Renal pelvis (tissue), 1 donor: ENCODE measurements at regions not wholly inside any gene's neighbourhood (a gene's known extent, or its start where the extent isn't known, plus 50 kb on each side); places are given as distances from the start of the nearest gene placed in this dataset.
"Not testable (repeated sequence)": the region's sequence is repeated elsewhere in the genome, so short reads cannot be mapped to it uniquely, and the experiment has no call there.

Experiments used
- DNase-seq: peaks from one replicate; pipeline ENCODE4 v3.0.0-alpha.2; 2013

DNA sequence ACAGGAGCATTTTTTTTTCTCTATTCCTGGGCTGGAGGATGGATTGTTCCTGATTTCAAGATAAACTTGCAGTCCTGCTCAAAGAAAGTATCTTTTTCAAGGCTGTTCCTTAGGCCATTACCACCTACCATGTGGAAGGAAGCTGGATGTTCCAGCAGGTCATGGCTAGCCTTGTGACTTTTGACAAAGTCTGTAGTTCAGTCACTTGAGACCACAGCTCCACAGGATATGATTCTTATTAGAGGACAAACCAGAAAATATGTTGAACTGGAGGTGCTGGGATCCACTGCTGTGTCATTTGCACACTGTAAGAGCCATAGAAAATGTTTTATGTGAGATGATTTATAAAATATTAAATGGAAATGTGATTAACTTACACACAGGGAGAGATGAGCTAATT is 184.2 kb upstream of the ACO1 start:
- no peak for DNase-seq

DNA sequence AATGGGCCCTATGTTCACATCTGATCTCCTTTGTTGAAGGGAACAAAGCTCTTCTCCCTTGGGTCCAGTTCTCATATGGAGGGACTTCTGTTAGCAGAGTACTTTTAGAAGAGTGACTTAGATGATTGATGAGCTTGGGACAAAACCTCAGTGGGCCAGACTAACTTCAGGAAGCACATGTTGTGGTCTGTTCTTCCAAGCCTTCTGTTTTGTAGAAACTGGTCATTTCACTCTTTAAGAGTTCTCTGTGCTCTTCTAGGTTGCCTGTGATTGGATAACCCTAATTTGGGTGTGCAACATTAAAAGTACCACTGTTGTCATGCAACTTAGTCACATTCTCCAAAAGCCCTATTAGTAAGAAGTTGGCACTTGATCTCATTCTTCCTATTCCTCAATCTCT is 183.5 kb upstream of the ACO1 start:
- DNase-seq, result no peak

DNA sequence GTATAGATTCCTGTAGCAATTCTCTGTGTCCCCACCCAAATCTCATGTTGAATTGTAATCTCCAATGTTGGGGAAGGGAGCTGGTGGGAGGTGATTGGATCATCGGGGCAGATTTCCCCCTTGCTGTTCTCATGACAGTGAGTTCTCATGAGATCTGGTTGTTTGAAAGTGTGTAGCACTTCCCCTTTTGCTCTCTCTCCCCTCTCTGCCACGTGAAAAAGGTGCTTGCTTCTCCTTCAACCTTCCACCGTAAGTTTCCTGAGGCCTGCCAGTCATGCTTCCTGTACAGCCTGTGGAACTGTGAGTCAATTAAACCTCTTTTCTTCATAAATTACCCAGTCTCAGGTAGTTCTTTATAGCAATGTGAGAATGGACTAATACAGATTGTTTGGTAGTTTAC is 175.3 kb upstream of the ACO1 start:
- not testable (repeated sequence) for DNase-seq

DNA sequence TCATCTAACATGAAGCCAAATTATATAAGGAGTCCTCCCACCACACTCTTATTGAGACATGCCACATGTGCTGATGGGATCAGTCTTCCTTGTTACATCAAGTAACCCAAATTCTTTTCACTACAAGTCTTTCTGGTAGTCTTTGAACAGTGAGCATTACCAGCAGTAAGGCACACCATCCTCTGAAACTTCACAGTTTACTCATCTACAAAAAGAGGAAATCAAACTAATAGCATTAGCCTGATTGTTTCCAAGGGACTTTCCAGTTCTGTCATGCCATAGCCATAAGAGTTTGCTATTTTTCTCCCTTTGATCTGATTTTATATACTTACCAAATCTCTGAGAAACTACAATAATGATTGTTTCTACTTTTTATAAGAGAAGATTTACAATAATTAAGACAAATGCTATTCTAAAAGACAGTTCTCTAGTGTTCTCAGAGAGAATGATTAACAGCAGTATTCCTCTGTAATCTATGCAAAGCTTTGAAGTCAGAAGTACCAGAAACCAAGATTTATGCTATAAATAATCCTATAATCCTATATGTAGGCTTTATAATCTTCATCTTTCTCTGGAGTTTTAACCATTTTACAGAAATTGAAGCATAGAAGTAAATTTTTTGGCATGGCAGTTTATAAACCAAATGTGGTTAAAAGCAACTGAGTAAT is 166.2 kb upstream of the ACO1 start:
- no peak for DNase-seq

DNA sequence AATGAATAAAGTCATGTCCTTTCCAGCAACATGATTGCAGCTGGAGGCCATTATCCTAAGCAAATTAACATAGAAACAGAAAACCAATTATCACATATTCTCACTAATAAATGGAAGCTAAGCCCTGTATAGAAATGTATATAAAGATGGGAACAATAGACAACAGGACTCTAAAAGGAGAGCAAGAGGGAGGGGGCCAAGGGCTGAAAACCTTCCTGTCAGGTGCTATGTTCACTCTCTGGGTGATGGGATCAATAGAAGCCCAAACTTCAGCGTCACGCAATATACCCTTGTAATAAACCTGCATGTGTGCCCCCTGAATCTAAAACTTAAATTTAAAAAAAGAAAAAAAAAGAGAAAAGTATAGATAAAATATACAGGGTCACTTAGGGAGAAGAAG is 163.7 kb upstream of the ACO1 start:
- DNase-seq, result no peak

DNA sequence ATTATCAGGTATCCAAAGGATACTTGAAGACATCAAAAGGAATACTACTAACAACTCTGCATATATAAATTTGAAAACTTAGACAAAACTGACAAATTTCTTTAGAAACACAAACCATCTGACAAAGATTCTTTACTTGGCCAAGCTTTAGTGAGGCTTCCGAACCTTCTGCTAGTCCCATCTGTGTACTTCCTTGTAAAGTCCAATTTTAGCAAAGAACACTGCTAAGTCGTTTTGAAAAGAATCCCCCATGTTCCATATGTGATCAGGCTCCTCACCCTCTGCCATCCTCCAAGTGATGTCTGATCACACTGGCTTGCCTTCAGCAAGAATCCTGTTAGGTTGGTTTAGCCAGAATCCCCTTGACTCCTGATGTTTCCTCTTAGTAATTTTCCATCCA is 150.0 kb upstream of the ACO1 start:
- DNase-seq, result no peak

DNA sequence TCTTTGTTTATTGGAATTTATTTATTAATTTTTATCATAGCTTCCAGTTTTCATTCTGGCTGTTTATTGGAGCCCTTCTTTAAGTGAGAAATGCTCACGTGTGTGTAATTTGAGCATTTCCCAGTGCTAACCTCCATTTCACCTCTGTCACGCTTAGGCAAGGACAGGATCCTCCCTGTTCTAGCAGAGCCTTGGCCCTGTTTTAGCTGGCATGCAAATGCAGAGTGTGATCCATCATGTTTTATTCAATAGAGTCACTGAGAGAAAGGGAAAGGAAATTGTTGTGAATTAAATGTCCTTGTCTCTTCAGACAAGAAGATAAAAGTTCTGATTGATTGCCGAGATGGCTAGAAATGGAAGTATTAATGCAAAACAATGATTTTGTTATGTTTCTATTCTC is 137.3 kb upstream of the ACO1 start:
- peak; percentile 51 for DNase-seq

DNA sequence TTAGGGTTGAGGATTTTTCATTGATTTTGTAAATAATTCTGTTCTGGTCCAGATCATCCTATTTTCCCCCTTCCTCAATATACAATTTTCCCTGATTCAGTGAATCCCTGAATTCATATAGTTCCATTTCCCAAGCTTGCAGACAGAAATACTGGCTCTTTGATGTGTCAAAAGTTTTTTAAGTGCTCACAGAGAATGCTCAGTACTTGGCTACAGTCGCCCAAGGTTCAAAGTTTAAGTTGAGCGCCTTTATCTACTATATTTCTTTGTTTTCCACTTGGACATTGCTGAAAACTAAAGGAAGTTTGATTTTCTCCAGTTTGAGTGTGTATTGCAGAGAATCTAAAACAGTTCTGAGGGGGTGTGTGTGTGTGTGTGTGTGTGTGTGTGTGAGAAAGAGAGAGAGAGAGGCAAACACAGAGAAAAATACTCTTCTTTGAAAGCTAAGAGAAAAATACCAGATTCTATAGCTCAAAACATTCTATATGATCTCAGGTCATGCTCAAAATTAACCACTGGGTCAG is 136.2 kb upstream of the ACO1 start:
- DNase-seq, result no peak

DNA sequence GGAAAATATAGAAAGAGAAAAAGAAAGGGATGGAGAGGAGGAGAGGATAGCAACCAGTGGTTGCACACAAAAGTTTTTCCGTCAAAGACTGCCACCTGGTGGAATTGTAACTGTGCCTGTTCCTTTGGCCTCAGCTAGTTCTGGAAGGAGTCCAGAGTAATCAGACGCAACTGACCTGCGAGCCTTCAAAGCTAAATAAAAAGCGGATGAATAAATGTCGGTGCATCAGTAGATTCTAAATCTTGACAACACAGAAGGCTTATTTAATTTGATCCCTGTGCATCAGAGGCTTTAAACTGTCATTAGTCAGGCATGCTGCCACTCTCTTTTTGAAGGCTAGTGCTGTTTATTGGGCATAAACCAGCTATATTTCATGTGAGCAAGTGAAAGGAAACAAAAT is 132.9 kb upstream of the ACO1 start:
- DNase-seq, result peak; percentile 86

DNA sequence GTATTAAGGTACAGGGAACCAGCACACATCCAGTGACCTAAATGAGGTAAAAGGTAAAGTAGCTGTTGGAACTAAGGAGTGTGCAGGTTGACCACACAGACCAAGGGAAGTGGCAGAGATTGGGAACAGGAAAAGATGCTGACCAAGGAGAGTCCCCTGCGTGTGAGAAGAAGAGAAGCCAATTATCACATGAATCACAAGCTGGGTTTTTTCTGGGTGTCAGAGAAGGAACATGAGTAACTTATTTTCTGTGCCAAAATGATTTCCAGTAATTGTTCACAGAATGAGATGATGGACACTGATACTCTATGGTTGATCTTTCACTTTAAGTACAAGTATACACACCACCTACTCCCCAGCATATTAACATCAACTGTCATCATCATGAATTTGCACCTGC is 130.7 kb upstream of the ACO1 start:
- DNase-seq, result no peak

DNA sequence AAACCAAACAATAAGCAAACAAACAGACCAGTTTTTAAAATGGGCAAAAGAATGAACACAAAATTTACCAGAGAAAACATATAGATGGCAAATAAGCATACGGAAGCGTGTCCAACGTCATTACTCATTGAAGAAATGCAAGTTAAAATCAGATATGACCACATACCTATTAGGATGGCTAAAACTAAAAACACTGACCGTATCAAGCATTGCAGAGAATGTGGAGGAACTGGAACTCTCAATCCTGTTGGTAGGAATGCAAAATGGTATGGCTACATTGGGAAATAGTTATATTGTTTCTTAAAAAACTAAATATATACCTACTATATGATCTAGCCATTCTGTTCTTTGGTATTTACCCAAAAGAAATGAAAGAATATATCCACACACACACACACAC is 129.4 kb upstream of the ACO1 start:
- DNase-seq, result no peak

DNA sequence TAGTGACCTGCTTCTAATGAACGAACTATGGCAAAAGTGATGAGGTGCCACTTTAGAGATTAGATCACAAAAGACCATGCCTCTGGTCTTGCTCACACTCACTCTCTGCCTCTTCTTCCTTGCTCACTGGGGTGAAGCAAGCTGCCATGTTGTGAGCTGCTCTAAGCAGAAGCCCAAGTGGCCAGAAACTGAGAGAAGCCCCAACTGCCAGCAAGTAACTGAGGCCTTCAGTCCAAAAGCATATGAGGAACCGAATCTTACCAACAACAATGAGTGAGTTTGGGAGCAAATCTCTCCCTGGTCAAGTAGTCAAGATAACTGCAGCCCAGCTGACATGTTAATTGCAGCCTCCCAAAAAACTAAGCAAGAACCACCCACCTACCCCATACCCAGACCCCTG is 126.0 kb upstream of the ACO1 start:
- DNase-seq, result no peak

DNA sequence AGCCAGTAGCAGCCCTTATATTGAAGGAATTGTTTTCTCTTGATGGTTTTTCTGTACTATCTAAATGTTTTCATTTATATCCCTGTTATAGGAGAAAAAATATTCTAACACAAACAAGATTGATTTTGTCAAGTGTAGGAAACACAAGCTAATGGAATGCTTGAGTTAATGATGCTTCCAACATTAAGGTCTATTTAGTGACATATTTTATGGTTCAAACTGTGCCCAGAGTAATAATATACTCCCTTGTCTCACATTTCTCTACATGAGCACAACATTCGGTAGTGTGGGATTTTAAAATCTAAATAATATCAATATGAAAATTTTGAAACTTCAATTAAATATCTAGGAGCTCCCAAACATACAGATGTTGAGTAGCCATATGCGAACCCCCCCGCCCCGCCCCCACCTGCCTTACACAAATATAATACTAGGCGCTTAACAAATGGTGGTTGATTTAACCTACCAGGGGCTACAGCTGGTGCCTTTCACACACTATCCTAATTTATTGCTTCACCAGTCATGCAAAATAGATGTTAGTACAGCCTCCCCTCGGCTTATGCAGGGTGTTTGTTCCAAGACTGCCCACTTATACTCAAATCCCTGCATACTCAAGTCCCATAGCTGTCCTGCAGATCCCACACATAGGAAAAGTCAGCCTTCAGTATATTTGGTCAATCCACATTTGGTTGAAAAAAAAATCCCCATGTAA is 124.1 kb upstream of the ACO1 start:
- DNase-seq, result peak; percentile 66

DNA sequence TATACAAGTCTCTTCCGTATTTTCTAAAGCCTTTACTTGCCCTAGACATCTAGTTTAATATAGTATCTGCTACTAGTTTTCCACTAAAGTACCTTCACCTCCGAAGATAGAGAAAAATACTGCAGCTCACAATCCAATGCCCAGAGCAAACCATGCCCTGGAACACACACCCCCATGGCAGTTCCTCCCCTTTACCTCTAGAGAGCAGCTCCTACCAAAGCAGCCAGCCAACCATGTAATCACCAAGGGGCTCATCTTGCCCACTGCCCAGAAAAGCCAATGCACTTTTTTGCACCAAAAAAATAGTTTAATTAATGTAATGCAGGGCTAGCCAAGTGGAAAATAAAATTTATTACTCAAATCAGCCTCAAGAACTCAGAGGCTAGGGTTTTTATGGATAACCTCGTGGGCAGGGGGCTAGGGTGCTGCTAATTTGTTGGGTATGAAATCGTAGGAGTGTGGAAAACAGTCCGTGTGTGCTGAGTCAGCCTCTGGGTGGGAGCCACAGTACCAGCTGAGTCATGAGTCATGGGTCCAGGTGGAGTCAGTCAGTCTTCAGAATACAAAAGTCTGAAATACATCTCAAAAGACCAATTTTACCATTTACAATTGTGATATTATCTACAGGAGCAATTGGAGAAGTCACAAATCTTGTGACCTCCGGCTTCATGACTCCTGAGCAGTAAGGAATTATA is 120.1 kb upstream of the ACO1 start:
- peak; percentile 41 for DNase-seq

DNA sequence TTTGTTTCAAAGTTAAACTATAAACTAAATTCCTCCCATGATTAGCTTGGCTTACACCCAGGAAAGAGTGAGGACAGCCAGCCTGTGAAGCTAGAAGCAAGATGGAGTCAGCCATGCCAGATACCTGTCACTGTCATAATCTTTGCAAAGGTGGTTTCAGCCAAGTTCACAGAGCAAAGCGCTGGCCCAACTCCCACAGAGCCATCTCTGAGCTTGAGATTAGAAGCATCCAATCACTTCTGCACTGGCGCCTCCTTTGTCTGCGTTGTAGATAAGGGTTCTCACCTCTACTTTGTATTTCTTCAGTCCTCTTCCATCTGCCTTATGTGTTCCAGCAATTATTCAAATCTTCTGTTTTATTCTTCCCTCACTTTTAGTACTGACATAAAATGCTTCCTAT is 119.4 kb upstream of the ACO1 start:
- DNase-seq, result no peak

DNA sequence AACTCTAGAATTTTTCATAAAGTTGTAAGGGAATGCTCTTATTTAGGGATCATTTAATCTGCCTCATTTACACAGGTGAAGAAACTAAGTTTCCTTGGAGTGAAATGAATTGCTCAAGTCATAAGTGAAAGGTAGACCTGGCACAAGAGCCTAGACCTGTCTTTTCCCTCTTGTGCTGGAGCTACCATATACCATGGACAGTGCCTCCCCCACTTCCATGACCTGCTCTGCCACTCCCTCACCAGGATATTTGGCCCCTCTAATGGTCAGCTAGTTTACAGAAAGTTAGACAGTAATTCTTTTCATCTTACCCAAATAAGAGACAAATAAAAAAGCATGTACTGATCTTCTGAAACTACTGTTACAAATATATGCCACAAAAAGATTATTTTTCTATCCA is 105.5 kb upstream of the ACO1 start:
- no peak for DNase-seq

DNA sequence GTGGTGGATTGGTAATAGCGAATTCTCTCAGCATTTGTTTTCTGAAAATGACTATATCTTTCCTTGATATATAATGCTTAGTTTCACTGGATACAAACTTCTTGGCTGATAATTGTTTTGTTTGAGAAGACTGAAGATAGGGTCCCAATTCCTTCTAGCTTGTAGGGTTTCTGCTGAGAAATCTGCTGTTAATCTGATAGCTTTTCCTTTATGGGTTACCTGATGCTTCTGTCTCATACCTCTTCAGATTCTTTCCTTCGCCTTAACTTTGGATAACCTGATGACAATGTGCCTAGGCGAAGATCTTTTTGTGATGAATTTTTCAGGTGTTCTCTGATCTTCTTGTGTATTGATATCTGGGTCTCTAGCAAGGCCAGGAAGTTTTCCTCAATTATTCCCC is 94.7 kb upstream of the ACO1 start:
- DNase-seq, result no peak

DNA sequence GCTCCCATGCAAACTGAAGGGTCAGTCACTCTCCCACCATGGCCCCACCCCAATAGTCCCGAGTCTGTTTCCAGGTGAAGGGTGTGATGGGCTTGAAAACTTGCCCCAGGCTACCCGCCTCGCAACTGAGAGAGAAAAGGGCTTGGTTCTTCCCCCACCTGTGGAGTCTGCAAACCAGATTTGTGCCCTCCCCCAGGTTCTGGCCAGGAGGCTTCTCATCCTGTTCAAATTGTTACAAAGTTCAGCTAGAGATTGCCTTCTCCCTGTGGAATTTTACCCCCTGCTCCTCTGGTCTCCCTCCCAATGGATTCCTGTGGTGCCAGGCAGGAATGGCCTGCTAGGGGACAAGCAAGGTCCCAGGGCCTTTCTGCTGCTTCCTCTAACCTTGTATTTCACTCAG is 93.1 kb upstream of the ACO1 start:
- no peak for DNase-seq

DNA sequence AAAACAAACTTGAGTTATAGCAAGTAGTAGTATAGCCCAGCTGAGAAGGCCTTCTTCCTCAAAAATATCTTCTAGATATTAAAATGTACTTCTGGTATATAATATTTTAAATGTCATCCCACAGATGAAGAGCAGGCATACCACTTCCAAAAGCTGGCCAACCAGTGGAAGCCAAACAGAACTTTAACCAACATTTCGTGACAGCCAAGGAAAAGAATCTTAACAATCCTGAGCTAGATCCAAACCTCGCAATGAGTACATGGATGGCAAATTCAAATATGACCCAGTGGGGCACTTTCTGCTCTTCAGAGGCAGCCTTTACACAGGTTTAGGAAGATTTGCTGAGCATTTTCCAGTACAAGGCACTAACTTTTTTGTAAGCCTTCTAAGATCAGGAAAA is 91.8 kb upstream of the ACO1 start:
- DNase-seq, result no peak

DNA sequence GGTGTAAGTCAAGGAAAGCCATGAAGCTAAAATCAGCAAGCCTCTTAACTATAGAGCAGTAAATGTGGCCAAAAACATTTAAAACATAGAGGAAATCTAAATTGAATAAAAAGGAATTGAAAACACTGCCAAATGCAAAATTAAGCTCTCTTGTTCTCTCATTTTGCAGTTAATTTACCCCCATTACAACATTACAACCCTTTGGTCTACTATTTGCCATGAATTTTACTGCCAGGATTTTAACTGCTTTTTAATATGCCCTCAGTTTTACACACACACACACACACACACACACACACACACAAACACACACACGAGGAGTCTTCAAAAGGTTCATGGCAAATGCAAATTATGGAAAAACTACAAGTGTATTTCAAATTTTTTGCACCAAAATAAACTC is 91.4 kb upstream of the ACO1 start:
- DNase-seq, result no peak

DNA sequence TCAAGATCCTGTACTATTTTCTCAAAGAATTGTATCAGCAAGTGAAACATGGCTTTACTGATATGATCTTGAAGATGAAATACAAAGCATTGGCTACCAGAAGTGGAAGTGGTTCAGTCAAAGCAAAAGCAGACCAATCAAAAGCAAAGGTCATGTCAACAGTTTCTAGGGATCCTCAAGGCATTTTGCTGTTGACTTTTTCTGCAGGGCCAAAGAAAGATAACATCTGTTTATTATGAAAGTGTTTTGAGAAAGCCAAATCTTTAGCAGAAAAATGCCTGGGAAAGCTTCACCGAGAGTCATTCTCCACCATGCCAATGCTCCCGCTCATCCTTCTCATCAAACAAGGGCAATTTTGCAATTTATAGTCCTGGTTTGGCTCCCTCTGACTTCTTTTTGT is 90.3 kb upstream of the ACO1 start:
- peak; percentile 30 for DNase-seq

DNA sequence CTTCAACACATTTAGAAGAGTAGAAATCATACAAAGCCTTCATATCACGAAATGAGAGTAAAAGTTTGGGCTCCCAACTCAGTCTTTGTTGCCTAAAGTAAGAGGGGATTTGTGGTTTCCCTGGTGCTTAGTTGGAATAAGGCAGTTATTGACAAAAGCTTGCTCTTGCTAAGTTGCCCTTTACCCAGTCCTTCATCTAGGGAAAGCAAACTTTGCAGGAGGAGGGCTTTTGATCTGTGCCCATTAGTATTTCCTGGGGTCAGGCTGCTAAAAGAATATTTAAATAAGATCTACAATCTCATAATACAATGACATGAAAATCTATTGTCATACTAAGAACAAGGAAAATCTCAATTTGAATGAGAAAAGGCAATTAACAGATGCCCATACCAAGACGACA is 84.1 kb upstream of the ACO1 start:
- DNase-seq, result no peak

DNA sequence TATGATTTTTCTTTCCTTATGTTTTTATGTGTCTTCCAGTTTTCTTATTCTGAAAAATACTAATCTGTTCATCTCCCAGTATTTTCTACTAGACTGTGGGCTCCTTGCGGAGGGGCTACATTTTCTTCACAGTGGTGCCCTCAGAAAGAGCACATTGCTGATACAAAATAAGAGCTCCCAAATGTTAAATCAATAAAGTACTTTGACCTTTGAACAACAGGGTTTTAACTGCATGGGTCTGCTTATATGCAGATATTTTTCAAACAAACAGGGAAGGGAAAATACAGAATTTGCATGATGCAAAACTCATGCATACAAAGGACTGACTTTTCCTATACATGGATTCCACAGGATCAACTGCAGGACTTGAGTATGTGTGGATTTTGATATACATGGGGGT is 79.9 kb upstream of the ACO1 start:
- DNase-seq, result no peak
